HG03064 (cell line): ENCODE measurements at regions not wholly inside any gene's neighbourhood (a gene's known extent, or its start where the extent isn't known, plus 50 kb on each side); places are given as distances from the start of the nearest gene placed in this dataset.

Experiments
- ATAC-seq: cut with Tn5 transposase; IDR thresholded peaks from one replicate; pipeline ENCODE4 v1.9.1; 2021; ENCODE audit warnings: low read depth; ENCODE audit not compliant: unreplicated experiment

DNA sequence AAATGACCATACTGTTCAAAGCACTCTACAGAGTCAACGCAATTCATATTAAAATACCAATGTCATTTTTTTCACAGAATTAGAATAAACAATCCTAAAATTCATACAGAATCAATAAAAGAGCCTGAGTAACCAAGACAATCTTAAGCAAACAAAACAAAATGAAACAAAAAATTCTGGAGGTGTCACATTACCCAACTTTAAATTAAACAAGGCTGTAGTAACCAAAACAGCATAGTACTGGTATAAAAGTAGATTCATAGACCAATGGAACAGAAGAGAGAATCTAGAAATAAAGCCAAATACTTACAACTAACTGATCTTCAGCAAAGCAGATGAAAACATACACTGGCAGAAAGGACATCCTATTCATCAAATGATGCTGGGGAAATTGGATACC, 346.9 kb upstream of the JAG1 start:
- no peak for ATAC-seq

DNA sequence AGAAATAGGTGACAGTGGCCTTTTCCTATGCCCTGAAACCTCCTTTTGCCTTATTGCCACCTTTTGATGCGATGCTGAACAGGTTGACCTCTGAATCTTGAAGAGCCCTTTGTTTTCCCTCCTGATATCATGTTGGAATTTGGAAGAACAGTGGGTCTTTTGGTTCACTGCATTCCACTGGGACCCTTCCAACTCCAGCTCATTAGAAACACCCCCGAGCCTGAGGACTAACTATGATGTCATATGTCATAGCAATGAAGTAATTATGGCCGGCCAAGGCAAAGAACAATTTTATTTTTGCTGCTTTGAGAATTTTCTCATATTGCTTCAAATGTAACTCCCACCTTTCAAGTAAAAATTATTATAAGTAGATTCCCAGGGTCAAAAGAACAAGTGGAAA, 353.4 kb upstream of the JAG1 start:
- ATAC-seq: no peak

DNA sequence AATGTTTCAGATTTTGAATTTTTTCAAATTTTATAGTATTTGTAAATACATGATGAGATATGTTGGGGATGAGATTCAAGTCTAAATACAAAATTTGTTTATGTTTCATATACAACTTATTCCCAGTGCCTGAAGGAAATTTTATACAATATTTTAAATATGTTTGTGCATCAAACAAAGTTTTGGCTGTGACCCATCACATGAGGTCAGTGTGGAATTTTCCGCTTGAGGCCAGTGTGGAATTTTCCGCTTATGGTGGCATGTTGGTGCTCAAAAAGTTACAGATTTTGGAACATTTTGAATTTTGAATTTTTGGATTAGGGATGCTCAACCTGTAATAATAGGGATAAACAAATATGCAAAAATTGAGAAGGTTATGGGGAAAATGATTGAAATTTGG, 356.6 kb upstream of the JAG1 start:
- ATAC-seq: no peak

DNA sequence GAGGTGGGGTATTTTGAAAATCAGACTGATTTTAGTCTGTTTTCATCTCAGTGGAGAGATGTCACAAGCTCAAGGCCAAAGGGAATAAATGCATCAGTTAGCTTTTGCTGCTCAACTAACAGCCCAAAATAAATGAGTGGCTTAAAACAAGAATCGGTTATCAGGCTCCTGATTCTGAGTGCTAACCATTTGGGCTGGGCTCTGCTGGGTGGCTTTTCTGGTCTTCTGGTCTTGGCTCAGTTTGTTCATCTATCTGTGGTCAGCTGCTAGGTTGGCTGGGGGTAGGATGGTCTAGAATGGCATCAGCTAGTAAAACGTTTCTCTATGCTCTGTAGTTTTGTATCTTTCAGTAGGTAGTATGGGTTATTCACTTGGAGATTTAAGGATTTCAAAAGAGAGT, 357.5 kb upstream of the JAG1 start:
- ATAC-seq: no peak

DNA sequence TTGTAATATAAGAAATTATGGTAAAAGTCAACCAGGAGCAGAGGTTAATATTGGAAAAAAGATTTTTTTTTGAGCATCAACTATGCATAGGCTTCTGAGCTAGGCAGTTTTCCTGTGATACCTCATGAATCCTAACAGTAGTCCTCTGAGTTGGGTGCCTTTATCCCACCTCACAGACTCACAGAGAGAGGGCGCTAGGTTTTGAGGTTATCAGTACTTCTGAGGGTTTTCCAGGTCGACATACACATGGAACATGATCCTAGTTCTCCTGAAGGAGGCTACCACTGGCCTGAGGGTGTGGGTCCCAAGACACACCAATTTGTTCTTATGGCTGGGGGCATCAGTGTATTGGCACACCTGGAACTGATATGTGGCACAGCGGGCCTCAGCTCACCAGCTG, 358.8 kb upstream of the JAG1 start:
- no peak for ATAC-seq

DNA sequence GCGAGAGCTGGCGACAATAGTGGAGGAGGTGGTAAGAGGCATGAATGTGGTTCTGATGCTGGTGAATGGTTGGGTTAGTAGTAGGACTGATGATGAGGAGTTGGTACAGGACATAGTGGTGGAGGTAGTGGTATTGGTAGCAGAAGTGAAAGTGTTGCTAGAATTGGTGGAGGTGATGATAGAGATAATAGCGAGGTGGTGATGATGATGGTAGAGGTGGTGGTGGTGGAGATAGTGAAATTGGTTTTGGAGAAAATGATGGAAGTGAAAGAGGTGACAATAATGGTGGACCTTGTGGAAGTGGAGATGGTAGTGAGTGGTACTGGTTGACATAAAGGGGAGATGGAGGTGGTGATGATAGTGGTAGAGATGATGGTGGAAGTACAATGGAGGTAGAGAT, 360.2 kb upstream of the JAG1 start:
- ATAC-seq: no peak

DNA sequence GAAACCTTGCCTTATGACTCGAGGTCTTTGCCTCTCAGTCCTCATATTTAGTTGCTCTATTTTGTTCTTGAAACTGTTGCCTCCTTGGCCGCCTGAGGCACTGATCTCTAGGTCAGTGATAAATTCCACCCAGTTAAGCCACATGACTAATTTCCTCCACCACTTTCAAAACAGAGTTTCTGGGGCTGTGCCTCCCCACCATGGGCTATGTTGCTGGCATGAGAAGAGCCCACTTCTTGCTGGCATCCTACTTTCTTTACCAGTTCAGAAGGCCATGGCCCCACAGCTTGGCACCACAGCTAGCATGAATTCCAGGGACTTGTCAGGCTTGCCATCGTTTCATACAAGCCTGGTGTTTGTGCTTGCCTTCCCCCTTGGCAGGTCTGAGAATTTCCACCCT, 361.4 kb upstream of the JAG1 start:
- ATAC-seq: no peak

DNA sequence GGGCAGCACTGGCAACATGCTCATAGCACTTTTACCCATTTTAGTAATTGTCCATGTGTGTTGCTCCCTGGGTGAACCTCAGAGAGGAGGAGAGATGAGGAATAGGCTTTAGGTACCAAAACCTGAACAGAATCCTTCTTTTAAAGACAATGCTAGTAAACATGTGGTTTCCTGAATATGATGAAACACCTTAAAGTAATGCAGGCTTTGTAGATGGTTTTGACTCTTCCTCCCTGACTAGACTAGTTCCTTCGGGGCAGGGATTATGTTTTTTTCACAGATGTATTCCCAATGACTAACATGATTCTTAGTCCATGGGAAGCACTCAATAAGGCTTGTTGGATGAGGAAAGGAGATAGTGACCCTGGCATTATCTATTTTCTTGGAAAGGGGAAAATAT, 367.6 kb upstream of the JAG1 start:
- no peak for ATAC-seq

DNA sequence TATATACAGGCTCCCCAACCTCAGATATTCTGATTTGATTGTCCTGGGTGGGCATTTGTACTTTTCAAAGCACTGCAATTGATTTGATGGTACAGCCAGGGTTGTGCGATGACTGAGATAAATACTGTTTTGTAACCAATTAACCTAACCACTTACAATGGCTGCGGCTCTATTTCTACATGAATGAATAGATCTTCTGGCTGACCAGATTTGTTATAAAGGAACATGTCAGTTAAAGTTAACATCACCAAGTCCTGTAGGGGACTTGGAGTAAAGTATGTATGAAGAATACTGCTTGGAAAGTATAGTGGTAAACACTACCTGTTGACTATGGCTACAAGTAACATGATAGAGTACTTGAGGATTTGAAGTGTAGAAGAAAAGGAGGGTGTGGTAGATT, 369.2 kb upstream of the JAG1 start:
- no peak for ATAC-seq

DNA sequence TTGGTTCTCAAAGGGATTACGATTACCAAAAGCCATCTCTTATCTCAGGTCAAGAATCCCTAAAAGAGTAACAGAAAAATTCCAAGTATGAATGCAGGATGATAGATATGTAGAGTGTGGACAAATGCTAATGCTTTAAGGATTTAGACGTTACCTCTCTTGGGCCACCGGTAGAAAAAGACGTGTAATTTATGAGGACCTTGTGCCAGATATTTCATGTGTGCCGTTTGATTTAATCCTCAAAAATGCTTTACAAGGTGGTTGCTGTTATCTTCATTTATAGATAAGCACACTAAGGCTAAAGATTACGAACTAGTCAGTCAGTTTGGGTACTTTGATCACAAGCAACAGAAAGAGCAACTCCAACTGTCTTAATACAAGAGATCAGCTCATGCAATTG, 370.8 kb upstream of the JAG1 start:
- ATAC-seq: no peak

DNA sequence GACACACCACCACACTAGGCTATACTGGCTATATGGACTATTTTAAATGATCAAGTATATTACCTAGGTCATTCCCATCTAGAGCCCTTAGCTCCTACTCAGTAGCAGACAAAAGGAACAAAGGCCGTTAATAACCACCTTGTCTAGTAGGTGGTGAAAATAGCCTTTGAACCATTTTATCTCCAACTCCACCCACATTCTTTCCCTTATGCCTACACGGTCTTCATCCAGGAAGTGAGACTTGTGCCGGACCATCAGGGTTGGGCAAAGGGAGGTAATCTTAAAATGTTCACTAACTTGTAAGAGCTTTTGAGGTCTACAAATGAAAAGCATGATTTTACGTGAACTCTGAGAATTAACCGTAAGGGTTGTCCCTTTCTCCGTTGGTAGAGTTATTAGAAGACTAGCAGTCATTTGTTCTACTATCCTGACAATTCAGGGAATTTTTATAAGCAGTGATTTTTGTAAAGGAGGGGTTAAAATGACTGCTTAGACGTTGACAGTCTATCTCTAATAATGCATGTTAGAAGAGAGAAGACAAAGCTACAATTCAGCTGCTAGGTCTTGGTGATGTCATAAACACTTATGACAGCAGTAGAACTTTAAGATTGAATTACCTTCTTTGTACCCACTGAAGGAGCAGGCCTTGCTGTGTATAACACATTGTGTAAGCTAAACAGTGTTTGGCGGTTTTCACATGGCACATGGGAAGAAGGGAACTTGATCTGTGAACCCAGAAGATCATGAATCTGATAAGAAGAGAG, 371.8 kb upstream of the JAG1 start:
- ATAC-seq: no peak

DNA sequence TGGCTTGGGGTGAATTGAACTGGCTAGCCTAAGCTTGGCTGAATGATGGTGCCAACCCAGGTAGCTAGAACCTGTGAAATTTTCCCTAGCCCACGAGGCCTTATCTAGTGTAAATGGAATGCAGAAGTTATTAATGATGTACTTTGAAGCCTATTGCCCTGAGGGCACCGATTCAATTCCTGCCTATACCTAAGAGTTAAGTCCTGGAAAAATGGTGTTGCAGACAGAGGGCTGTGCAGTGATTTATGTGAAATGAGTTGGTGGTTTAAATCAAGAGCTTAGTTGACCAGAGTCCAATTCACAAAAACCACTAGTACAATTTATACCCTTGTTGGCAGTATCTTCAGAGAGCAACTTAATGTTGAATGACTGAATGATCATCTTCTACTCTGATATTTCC, 373.8 kb upstream of the JAG1 start:
- ATAC-seq: no peak

DNA sequence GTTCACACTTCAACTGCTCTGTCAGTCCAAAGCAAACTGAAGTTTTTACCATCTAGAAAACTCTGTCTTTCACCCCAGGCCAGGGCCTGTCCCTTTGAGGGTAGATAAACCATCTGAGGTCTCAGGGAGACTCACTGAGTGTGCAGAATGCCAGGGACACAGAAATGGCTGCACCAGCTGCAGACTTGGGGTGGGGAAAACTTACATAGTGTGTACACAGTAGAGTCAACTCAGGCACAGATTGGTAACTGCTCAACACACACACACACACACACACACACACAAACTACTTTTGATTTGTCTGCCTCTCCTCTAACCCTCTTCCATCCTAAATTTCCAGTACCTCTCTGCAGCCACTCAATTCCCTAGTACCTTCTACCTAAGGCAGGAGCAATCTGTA, 374.9 kb upstream of the JAG1 start:
- no peak for ATAC-seq

DNA sequence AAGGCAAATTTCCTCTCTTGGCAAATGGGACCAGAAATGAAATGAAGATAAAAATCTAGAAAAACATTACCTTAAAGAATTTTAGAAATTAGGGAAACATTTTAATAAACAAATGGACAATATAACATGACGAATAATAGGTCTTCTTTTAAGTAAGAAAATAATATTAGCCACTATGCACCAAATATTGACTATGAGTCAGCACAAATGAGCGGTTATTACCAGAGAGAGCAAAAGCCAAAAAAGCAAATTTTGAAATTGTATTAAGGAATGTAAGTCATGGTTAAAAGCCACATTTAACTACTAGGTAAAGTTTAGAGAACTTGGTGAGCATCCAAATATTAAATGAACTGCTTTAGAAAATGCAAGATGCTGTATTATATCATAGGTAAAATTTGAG, 376.6 kb upstream of the JAG1 start:
- ATAC-seq: no peak

DNA sequence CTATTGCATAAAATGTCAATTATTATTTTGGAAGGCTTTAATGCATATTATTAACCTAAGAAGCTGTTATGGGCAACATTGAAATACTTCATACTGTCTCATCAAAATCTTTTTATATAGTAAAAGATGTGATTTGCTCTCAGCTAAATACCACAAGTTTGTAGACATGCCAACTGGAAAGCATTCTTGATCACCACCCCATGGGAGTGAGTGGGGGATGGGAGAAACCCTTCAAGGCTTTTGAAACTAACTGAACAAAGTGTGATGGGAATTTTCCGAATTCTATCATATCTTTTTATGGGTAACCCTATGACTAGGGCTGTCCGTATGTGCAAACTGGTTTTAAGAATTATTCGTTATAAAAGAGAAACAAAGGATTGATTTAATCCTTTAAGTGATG, 377.3 kb upstream of the JAG1 start:
- ATAC-seq: no peak

DNA sequence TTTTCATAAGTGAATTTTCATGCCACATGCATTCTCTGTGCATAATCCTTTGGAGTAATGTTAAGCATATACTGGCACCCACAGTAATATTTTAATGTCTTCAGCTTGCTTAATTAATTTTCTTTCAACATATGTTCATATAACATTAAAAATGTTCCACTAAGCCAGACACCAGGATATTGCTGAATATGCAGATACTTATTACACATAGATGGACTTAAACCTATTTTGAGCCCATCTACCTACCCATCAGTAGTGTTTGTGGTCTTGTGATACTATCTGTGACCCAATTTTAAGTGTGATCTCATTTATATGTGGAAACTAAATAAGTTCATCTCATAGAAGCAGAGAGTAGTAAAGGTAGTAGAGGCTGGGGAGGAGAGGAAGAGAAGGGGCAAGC, 379.5 kb upstream of the JAG1 start:
- ATAC-seq: no peak

DNA sequence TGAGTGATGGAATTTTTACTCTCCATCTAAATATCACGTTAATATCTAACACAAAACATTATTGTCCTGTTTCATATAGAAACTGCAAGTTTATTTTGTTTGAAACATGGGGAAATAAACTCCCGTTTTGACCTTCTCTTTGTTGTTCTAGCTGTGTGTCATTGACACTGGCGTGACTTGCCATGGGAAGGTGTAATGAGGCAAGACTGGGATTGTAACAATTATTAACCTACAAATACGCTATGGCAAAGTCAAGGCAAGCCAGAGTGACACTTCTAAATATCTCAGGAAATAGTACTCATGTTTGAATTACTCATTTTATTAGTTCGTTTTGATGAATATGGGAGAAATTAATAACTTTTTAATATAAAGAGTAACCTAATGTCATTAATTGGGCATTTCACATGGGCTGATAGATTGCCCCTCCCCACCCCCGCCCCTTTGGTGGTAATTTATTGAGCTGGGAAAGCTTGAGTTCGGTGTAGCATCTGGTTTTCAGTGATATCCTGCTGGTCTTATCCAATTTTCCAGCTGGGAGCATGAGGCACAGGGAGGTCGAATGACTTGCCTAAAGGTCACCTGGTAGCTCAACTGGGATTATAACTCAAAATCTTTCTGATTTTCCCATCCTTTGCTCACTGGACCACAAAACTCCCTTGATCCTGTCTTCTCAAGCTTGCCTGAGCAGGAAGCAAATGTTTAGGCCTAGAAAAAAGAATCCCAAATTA, 380.6 kb upstream of the JAG1 start:
- no peak for ATAC-seq

DNA sequence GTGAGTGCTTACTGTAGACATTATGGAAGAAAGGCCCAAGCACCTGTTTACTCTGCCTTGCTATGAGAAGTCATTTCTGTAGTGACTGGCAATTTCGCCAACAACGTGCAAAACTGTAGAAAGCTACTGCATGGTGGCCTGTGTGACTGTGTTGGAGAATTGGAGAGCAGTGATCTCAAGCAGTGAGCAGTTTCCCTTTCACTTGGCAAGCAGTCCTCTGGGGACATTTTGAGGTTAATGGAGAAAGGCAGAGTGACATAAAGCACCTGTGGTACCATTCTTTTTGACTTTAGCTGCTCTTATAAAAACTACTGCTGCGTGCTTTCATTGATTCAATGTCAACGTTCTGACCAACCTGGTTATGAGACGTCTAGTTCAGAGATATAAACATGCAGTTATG, 382.6 kb upstream of the JAG1 start:
- peak; percentile 61 for ATAC-seq

DNA sequence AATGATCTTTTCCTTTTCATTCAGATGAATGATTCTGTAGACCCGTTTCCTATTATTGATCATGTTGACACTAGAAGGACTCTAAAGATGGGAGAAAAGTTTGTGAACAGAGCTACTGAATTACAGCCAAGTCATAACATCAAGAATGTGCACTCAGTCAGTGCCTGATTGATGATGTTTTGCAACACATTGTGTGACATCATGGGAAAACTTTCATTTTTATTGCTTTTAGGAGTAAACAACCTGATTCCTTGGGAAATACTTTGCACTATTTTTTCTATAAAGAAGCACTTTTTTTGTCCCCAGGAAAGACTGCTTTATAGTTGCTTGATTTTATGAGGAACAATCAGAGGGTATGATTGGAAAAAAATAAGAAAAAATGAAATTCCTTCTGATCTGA, 383.8 kb upstream of the JAG1 start:
- no peak for ATAC-seq

DNA sequence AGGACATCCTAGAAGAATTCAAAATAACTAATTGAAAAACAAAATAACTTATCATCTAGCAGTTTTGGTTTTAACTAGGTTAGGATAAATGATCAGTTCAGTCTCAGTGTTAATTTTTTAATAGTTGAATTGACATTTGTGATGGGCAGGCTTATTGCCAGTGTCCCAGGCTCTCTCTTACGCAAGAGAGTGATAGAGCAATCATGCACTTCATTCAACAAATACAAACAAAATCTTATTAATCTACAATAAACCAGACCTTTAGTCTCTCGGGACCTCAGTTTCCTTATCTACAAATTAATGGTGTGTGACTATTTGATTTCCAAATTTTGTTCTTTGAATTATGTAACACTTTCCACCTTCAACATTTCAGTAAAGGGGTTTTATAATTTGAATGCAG, 385.9 kb upstream of the JAG1 start:
- ATAC-seq: no peak

DNA sequence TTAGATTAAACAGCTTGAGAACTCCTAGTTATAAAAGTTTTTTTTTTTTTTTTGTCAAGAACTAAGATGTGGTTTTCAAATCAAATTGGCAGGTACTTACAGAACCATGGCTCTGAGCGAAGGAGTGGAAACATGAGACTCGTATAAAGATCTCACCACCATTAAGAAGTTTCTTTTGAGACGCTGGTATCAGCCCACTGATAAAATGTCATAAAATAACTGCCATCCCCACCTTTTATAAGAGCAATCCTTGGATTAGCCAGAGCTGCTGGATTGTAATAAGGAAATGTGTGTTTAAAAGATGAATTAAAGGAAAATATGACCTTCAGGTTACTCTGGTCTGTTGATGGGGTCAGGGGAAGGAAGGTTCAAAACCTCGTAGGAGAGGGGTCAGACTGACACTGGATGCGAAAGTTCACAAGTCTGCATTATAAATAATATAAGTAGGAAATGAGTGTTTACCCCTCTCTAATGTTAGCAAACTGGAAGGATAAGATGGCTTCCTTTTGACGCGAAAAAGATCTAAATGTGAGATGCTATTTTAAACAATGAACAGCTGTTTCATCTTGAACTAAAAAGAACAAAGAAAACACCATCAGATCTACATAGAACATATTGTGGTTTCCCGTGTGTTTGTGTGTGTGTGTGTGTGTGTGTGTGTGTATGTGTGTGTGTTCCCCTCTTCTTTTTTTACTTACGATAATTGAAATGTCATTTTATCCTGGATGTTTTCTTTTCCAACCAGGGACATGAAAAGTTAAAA, 386.8 kb upstream of the JAG1 start:
- no peak for ATAC-seq

DNA sequence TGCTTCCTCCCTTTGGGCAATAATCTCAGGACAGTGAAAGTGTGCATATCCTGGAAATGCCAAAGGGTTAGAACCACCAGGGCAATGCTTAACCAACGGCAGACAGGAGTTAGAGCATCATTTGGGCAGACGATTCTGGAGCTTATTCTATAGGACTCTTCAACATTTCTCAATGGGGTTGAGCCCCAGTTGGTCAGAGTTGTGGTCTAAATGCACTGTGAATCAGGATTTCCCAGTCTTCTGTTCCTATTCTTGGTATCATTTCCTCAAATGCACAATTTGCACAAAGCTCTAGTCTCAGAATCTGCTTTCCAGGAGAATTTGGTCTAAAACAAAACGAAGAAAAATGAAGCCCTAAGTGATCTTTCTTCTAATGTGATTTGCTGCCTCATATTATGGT, 389.6 kb upstream of the JAG1 start:
- no peak for ATAC-seq
